ENCODE measurements at regions not wholly inside any gene's neighbourhood (a gene's known extent, or its start where the extent isn't known, plus 50 kb on each side); places are given as distances from the start of the nearest gene placed in this dataset.

DNA sequence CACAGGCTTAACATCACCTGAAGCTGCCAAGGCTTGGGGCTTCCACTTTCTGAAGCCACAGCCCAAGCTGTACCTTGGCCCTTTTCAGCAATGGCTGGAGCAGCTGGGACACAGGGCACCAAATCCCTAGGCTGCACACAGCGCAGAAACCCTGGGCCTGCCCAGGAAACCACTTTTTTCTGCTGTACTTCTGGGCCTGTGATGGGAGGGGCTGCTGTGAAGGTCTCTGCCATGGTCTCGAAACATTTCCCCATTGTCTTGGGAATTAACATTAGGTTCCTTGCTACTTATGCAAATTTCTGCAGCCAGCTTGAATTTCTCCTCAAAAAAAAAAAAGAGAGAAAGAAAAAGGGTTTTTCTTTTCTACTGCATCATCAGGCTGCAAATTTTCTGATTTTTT is 219.1 kb downstream of the RPL10L start:
- TF ChIP-seq, protein P1, sequence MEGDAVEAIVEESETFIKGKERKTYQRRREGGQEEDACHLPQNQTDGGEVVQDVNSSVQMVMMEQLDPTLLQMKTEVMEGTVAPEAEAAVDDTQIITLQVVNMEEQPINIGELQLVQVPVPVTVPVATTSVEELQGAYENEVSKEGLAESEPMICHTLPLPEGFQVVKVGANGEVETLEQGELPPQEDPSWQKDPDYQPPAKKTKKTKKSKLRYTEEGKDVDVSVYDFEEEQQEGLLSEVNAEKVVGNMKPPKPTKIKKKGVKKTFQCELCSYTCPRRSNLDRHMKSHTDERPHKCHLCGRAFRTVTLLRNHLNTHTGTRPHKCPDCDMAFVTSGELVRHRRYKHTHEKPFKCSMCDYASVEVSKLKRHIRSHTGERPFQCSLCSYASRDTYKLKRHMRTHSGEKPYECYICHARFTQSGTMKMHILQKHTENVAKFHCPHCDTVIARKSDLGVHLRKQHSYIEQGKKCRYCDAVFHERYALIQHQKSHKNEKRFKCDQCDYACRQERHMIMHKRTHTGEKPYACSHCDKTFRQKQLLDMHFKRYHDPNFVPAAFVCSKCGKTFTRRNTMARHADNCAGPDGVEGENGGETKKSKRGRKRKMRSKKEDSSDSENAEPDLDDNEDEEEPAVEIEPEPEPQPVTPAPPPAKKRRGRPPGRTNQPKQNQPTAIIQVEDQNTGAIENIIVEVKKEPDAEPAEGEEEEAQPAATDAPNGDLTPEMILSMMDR (IDR thresholded peaks at IDR 0.05), result no peak
- TF ChIP-seq ZFX (IDR thresholded peaks at IDR 0.05; ENCODE audit: borderline replicate concordance), result no peak
